NCI-H1092 (cell line): ENCODE measurements at regions not wholly inside any gene's neighbourhood (a gene's known extent, or its start where the extent isn't known, plus 50 kb on each side); places are given as distances from the start of the nearest gene placed in this dataset.

Experiments
- DNase-seq: peaks from one replicate; lab custom pipeline; 2025; lab: John Stamatoyannopoulos, UW

DNA sequence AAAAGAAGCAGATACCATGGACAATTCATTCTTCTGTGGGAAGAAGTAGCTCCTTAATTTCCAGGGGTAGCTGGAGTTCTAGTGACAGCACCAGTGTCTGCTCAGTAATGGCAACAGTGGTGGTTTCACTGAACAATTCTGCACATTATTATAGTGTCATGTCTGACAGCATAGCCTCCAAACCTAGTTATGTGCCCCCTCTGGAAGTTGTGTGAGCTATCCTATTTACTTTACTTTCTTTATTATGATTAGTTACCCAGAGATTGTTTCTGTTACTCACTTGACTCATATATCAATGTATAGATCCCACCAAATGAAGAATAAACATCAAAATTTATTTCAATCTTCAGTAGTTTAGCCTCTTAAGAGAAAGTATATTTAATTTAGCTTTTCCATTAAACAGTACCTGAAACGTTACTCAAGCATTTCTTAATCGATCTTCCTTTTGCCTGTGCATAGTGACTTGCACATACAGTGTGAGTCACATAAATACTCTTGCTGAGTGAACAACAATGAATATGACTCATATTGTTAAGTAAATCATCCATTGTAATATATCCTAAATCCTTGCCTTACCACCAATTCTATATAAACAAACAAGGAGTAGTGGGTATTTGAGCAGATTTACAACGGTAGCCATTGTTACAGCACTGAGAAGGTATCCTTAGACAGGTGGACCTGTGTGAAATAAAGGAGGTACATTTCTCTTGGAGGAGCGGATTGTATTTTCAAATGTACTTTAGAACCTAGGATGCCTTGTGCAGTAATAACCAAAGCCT is 534.7 kb downstream of the ANKRD50 start:
- DNase-seq: no peak

DNA sequence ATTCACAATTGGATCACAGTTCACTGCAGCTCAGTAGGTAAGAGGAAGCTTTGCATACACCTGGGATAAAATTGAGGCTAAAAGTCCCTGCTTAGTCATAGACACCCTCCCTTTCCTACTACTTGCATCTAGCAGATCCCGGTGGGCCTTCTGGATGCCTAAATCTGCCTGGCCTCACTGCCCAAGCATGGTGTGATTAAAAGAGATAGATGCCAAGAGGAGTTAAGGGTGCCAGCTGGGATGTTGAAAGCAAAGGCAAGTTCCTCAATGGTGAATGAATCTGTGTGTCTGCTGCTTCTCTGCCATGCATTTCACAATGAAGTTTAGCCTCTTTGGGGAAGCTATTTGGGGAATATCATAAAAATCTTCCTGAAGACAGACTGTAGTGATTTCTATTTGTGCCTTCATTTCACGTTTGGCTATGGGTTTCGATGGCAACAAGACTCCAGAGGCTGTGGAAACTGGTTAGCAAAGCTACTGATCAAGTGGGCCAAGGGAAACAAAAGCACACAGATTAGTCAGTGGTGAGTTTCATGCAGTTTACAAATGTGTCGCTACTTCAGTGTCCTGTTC is 534.0 kb downstream of the ANKRD50 start:
- DNase-seq: no peak

DNA sequence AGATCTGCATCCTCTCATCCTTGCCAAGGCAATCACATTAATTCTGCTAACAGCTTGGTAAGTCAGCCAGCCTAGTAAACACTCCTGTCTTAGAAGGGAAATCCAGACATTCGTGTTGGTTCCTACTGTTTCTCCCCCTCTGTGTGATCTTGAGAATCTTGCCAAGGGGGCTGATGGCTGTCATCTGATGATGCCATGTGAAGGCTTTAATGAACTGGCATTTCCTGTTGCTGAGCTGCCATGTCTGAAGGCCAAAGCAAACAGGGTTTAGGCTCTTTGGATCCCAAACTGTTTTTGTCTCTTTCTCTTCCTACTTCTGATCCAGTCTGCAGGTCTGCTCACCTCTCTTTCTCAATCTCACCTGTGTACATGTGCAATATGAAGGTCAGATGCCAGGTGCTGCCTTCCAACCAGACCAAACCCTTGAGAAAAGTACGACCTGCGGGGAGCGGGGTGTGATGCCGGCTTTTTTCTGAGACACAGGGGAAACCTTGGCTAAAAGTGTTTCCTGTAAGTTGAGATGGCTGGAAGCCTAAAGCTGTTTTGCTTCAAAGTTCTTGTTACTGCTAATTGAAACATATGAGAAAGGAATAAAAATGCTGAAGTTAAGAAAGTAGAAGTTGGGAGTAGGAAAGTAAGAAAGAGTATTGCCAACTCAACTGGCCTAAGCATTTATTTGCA is 532.9 kb downstream of the ANKRD50 start:
- DNase-seq: no peak

DNA sequence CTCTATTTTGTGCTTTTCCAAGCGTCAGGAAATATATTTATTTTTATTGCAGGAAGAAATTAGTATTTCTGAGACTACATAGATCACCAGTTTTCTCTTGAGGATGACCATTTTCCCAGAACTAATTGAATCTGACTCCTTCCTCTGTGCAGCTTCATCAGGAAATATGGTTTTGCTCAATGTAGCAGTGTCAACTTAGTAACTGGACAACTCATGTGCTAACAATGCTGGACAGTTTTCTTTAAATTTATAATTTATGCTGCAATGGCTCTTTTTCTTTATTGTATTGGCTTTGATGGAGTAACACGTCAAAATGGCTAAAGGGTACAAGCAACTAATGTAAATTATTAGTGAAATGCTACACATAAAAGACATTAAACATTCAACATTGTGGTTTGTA is 531.5 kb downstream of the ANKRD50 start:
- DNase-seq: no peak

DNA sequence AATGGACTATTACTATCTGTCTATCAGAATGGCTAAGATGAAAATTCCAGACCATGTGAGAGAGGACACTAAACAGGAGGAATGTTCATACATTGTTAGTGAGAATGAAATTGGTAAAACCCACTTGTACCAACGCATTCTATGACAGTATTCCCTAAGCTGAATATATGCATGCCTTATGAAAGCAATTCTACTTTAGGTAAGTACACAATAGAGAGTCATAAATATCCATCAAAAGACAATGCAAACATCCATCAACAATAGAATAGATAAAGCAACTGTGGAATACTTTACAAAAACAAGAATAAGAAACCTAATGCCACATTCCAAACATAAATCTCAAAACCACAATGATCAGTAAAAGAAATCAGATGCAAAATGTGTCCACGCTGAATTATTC is 529.3 kb downstream of the ANKRD50 start:
- DNase-seq: no peak

DNA sequence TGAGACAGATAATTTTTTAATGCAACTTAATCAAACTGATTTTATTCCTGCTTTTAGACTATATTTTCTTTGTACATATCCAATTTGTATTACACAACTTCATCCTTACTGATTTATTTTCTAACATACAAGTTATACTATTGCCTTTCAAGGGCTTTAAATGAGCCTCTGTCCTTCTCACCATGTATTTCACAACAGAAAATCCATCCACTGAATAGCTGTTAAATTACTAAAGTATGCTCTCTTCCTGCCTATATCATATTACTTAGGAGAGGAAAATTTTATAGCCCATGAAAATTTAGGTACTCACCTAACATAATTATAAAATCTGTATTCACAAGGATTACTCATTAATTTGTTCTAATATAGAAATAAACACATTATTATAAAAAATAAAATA is 528.6 kb downstream of the ANKRD50 start:
- DNase-seq: no peak

DNA sequence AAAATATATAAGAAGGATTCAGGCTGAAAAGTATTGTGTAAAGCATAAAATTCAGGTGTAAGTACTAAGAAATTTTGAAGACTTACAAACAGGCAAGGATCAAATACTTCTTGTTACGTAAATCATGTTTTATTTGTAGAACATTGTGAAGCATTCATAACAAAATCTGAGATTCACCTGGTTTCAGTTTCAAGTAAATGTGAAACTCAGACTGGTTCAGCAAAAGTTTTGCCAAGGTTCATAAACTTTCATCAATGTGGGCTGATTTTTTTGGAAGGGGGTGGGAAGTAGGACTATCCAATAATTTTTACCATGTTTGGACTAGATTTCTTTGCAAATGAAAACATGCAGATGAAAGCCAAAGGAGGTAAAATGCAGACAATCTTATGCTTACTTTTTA is 527.7 kb downstream of the ANKRD50 start:
- DNase-seq: no peak

DNA sequence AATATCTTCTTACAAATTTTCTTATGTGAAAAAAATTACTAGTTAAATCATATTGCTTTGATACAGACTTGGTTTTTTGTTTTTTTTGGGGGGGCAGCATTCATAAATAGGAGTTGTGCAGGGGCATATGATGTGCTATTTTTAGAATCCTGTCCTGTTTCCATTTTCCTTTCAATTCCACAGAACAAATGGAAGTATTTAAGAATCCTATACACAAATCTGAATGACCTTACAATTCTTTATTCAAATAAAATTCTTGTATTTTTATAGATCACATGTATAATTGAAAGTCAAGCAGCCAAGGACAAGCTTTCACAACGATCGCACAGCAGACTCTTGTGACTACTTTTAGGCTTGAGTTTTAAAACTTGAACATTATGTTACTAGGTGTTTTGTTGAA is 523.9 kb downstream of the ANKRD50 start:
- no peak for DNase-seq

DNA sequence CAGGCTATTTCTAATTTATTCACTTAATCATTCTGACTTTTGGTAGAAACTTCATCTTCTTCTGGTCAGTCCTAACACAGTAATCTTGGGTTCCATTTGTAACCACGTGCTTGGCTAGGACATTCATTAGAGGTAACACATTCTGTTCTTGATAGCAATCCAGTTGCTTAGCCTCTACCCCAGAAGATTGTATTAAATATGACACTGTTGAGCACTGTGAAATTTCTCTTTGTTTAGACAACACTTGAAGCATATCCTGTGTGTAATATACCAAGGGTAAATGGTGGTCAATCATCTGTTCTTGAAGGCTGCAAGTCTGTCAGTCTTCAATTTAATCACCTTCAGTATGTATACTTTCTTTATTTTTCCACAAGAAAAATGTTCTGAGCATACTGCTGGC is 523.0 kb downstream of the ANKRD50 start:
- DNase-seq: no peak

DNA sequence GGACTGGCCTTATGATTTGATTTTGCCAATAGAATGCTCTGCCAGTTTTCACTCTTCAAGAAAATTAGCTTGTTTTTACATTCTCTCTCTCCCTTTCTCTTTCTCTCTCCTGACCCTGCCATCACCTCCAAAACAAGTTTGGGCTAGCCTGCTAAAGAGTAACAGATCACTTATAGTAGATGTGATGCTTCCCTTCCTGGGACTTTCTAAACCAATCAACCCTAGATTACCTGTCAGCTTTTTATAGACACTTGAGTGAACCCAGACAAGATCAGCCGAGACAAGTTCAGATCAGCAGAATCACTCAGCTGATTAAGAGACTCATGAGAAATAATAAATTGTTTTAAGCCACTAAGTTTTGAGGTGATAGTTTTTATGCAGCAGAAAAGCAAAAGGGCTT is 521.2 kb downstream of the ANKRD50 start:
- no peak for DNase-seq

DNA sequence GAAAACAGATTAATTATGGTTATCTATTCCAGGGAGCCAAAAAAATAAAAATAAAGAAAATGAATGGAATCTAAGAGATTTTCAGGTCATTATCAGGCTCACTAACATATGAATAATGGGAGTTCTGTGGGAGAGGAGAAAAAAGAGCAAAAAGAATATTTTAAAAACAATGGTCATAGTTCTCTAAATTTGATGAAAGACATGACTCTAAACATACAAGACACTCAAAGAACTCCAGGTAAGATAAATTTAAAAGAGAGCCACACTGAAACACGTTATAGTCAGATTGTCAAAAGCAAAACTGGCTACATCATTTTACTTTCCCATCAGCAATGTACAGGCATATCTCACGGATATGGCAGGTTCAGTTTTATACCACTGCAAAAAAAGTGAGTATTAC is 520.0 kb downstream of the ANKRD50 start:
- no peak for DNase-seq

DNA sequence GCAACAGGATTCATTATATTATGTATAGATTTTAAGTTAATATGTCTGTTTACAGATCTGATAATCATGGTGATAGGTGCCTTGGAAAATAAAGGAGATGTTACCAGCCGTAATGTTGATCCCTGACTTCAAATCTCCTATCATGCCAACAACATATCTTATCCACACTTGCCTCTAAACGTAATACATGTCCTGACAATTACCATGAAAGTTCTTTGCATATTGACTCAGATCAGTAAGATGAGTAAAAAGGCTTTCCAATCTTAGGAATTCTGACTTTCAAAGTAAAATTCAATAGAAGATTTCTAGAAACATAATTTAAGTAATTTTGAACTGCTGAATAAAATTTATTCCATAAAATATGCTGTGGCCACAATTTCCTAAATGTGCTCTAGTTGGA is 513.3 kb downstream of the ANKRD50 start:
- no peak for DNase-seq

DNA sequence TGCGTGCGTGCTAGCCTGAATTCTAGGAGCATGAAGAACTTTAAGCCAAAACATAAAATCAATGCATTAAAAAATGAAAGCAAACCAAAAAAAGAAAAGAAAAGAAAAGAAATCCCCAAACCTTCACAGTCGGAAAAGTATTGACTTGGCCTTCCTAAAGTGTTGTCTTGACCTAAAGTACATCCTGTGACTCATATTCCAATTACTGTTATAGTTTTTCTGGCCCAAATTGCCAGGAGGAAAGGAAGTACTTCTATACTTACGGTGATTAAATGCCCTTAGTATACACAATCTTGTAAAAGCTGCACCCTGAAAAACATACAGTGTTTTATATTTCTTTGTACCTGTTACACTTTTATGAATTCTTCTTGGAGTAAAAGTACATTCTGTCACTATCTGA is 512.8 kb downstream of the ANKRD50 start:
- no peak for DNase-seq

DNA sequence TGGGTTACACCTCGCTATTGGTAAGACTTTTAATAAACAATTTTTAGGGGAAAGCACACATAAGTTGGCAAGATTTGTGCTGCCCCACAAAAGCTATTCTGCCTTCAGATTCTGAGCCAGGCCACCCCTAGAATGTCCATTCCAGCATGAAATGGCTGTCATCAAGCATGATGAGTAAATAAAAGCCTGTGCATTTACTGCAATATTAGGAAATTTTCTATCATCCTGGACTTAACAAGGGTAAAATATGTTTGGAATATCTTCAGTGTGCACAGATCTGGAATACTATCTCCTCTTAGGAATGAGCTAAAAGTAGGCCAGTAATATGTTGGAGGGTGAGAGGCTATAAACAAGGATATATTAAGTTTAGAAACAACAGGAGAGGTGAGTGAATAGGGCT is 510.9 kb downstream of the ANKRD50 start:
- DNase-seq: no peak

DNA sequence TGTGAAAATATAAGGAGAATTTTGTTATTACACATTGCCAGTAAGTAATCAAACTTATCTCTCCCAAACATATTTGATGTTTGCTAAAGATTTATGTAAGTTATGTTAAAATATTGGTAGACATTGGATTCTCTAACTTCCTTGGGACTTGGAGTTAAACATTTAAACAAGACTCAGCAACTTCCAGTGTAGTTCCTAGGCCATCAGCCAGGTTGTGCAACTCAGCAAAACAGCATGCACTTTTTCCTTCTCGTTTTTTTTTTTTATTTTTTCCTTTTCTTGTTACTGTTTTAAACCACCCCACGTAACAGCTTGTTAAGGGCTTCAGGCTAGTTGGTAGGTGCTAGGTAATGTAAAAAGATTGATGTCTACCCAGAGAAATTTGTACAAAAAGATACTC is 510.4 kb downstream of the ANKRD50 start:
- DNase-seq: no peak

DNA sequence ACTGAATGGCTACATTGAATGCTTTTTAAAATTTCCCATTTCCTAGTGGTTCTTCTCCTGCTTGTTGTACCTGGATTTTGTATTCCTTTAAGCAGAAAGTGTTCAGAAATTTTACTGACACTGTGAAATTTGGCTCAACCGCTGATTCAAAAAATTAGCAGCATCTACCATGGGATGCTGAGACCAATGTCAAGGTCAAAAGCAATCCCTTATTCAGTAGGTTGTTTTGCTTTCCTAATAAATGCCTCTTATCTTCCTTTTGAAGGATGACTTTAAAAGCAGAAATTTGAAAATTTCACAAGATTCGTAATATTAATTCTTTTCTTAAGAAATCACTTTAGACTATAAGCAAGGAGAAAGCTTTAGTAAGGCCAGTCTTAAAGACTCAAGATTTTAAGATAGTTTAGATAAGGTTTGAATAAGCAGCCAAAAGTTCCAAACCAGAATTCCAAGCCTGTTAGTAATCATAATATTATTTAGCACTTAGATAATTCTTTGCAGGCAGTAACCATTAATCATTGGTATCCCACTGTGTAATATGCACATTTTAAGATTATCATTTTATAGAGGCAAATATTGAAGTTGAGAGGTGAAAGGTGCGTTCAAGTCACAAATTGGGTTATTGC is 508.8 kb downstream of the ANKRD50 start:
- DNase-seq: no peak

DNA sequence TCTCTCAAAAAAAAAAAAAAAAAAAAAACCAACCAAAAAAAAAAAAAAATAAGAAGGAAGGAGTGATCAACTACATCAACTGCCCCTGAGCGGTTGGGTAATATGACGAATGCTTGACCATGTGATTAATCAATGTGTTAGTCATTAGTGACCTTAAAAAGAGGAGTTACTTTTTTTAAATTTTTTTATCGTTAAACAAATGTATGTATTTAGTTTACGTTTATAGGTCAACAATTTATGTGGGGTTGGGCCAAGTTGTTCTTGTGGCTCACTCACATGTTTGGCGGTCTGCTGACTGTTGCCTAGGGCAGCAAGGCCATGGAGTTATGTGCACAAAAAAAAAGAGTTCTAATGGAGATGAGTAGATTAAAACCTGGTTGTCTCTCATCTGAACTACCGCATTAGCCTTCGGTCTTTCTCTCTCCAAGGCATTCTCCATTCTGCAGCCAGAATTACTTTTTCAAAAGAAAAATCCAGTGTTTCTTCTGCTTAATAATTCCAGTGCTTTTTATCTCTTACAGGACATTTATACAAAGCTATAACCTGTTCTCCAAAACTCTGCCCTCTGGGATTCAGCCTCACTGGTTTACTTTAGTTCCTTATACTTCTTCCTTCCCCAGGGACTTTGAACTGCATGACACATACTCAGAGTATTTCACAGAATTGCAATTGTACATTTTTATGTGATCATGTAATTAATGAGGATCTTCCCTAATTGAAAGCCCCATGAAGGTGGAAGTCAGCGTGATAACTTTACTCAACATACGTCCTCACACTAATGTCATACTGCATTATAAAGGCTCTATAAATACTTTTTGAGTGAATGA is 505.5 kb downstream of the ANKRD50 start:
- DNase-seq: no peak

DNA sequence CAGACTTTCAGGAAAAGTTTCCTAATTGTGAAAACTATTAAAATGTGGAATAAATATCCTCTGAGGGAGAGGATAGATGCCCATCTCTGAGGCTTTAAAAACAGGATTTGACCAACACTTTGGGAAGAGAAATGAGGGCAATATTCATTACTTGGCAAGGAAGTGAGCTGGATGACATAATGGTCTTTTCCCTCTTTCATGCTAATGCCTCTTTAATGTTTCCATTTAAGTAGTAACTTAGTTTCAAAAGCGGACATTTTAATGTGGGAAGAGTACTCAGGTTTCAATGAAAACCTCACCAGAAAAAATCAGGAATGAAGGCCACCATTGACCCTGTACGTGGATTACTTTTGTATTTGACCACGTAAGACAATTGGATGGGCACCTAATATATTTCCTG is 503.3 kb downstream of the ANKRD50 start:
- DNase-seq: no peak

DNA sequence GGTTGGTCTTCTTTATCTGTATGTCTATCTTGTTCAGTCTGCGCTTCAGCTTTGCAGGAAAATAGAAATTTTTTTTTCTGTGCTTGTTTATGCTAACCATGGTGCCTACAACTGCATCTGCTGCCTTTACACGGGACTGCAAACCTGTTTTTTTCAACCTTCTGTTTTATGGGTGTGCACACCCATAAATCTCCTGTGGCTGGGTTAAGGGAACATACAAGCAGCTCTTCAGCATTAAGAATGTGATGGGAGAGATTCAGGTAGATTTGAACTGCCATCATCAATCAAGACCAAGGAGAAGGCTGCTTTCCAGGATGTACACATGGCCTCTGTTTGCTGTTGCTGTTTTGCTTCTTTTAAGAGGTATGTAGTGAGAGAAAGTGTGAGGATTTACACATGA is 502.9 kb downstream of the ANKRD50 start:
- no peak for DNase-seq

DNA sequence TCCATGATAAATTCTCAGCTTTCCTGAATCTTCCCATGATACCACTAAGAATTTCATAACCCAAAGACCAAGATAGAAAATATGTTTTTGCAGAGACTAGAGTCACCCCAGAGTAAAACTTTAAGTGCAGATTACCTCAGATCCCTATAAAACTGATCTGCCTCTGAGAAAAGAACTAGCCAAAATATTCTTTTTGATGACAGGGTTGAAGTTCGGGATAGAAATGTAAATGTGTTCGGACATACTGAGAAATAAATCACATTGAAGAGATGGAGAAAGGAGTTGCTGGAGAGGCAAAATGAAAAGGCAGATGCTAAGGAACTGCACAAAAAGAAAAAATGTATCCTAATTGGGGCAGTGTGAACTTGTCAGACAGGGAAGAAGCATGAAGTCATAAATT is 501.8 kb downstream of the ANKRD50 start:
- DNase-seq: no peak

DNA sequence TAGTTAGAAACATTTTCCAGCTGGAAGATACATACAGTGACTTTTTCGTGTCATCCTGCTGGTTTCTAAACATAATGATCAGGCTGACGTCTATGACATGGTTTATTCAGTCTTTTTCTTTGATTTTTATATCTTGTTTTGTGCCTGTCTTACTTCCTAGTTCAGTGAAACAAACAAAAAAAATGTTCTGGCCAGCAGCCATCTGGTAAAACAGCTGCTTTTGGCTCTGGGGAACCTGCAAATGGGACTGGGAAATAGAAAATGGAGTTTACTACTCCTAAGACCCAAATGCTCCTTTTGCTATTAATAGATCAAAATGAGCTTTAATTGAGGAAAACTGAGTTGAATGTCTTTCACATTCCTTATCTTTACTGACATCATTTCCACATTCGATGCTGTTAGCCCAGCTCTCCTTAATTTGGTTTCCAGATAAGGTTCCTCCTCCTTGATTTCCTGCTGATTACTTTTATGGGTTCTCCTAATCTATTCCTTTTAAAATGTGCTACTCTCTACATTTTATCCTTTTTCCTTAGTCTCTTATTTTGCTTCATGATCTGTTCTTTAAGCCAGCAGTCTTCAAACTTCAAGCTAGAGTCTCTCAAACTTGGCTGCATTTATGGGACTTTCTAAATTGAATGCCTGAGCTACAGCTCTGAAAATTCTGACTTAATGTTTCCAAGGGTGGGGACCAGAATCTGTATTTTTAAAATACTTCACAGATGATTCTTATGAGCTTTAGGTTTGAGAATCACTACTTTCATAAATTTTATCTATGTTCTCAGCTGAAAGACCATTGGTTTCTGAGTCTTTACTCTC is 499.5 kb downstream of the ANKRD50 start:
- no peak for DNase-seq
